Activated CD8-positive, alpha-beta T cell treated with anti-CD3 and anti-CD28 coated beads for 36 hours (primary cell): ENCODE measurements at regions not wholly inside any gene's neighbourhood (a gene's known extent, or its start where the extent isn't known, plus 50 kb on each side); places are given as distances from the start of the nearest gene placed in this dataset.

Experiments used
- ATAC-seq: fragments of 200-7000 bp; cut with Tn5 transposase; one replicate; pipeline ENCODE4 v1.10.0; 2021; ENCODE audit warnings: mild to moderate bottlenecking, moderate library complexity
- CTCF ChIA-PET: fragments of 350-600 bp; sonication (Branson Sonifier 250); formaldehyde crosslinking; loops from one replicate; lab custom pipeline; 2021; ENCODE audit warnings: antibody characterized with exemption; lab: Charles Lee
- POLR2A ChIA-PET: fragments of 350-600 bp; sonication (Branson Sonifier 250); formaldehyde crosslinking; loops from one replicate; lab custom pipeline; 2021; ENCODE audit warnings: antibody characterized with exemption; lab: Charles Lee
- DNase-seq: peaks from one replicate; pipeline ENCODE4 v3.0.0-alpha.2; 2020
- H3K27ac Mint-ChIP-seq: one replicate; pipeline ENCODE4 v1.8.0; 2021; ENCODE audit warnings: mild to moderate bottlenecking, mixed read lengths
- H3K27me3 Mint-ChIP-seq: one replicate; pipeline ENCODE4 v1.8.0; 2021; ENCODE audit warnings: mixed read lengths
- H3K36me3 Mint-ChIP-seq: one replicate; pipeline ENCODE4 v1.8.0; 2021; ENCODE audit warnings: low read depth, mixed read lengths
- H3K4me1 Mint-ChIP-seq: one replicate; pipeline ENCODE4 v1.8.0; 2021; ENCODE audit warnings: low read depth, mixed read lengths
- H3K4me3 Mint-ChIP-seq: one replicate; pipeline ENCODE4 v1.8.0; 2021; ENCODE audit warnings: mild to moderate bottlenecking, moderate library complexity, mixed read lengths
- H3K9me3 Mint-ChIP-seq: one replicate; pipeline ENCODE4 v1.8.0; 2021; ENCODE audit warnings: mixed read lengths
- CTCF ChIP-seq: fragments of 200-600 bp; IDR thresholded peaks from one replicate; pipeline ENCODE4 v1.8.0; 2022; ENCODE audit warnings: antibody characterized with exemption, mild to moderate bottlenecking
- intact Hi-C: fragments of 100-400 bp; cut with micrococcal nuclease; formaldehyde crosslinking; loops from one replicate; pipeline ENCODE4 v1.10.0; 2022

GRCh38 chr15:47422881-47423665 is 294.2 kb upstream of the SEMA6D start:
- no peak for DNase-seq
- no peak overlapping the region for H3K4me3 Mint-ChIP-seq
- H3K27me3 Mint-ChIP-seq = peaks cover 1% of the 10 kb centered on the region
- no peak for TF ChIP-seq CTCF
- intact Hi-C loops = no loop called here
- ChIA-PET CTCF (no interaction called here), POLR2A (no interaction called here)
- no peaks in the 10 kb centered on the region for H3K36me3 Mint-ChIP-seq
- no peak overlapping the region for H3K27ac Mint-ChIP-seq
- no peaks in the 10 kb centered on the region for H3K9me3 Mint-ChIP-seq
- H3K4me1 Mint-ChIP-seq = no peaks in the 10 kb centered on the region
- no peak for ATAC-seq

GRCh38 chr15:47427463-47427862 is 289.8 kb upstream of the SEMA6D start:
- POLR2A ChIA-PET = no interaction called here
- no peaks in the 10 kb centered on the region for H3K36me3 Mint-ChIP-seq
- ATAC-seq (no peak), DNase-seq (no peak)
- intact Hi-C loops = no loop called here
- H3K27me3 Mint-ChIP-seq = peaks cover 1% of the 10 kb centered on the region
- no peak for TF ChIP-seq CTCF
- CTCF ChIA-PET = no interaction called here
- no peaks in the 10 kb centered on the region for H3K4me1 Mint-ChIP-seq
- H3K27ac Mint-ChIP-seq = no peak overlapping the region
- H3K9me3 Mint-ChIP-seq = no peaks in the 10 kb centered on the region
- H3K4me3 Mint-ChIP-seq = no peak overlapping the region

GRCh38 chr15:47429376-47429775 is 287.9 kb upstream of the SEMA6D start:
- Mint-ChIP-seq H3K4me1 (no peaks in the 10 kb centered on the region), H3K27me3 (peaks cover 4% of the 10 kb centered on the region), H3K27ac (no peak overlapping the region), H3K9me3 (no peaks in the 10 kb centered on the region), H3K36me3 (no peaks in the 10 kb centered on the region), H3K4me3 (no peak overlapping the region)
- ATAC-seq (no peak), DNase-seq (no peak)
- intact Hi-C loops = no loop called here
- CTCF ChIA-PET = no interaction called here
- POLR2A ChIA-PET = no interaction called here
- no peak for TF ChIP-seq CTCF

- no peaks in the 10 kb centered on the region for H3K4me1 Mint-ChIP-seq
These were observed 285.8 kb upstream of the SEMA6D start for GRCh38 chr15:47431501-47431900.

More at GRCh38 chr15:47431501-47431900, 285.8 kb upstream of the SEMA6D start:
- ChIA-PET CTCF (no interaction called here), POLR2A (no interaction called here)
- no peak overlapping the region for H3K4me3 Mint-ChIP-seq
- no peaks in the 10 kb centered on the region for H3K36me3 Mint-ChIP-seq
- intact Hi-C loops = no loop called here
- DNase-seq (no peak), ATAC-seq (no peak)
- TF ChIP-seq CTCF = no peak
- H3K27ac Mint-ChIP-seq = no peak overlapping the region
- peaks cover 3% of the 10 kb centered on the region for H3K27me3 Mint-ChIP-seq
- no peaks in the 10 kb centered on the region for H3K9me3 Mint-ChIP-seq
